Upper lobe of right lung (tissue), 1 donor: ENCODE measurements at regions not wholly inside any gene's neighbourhood (a gene's known extent, or its start where the extent isn't known, plus 50 kb on each side); places are given as distances from the start of the nearest gene placed in this dataset.

Source experiments
- ATAC-seq: fragments of 200-7000 bp; cut with Tn5 transposase; one replicate; pipeline ENCODE4 v1.9.1; 2020; ENCODE audit warnings: mild to moderate bottlenecking, moderate library complexity
- DNase-seq: peaks from one replicate; pipeline ENCODE4 v3.0.0-alpha.2; 2020
- H3K27ac ChIP-seq: fragments of 200-600 bp; one replicate; pipeline ENCODE4 v1.8.0; 2022
- H3K27me3 ChIP-seq: fragments of 200-600 bp; one replicate; pipeline ENCODE4 v1.8.0; 2022; ENCODE audit warnings: mild to moderate bottlenecking
- H3K36me3 ChIP-seq: fragments of 200-600 bp; one replicate; pipeline ENCODE4 v1.8.0; 2022
- H3K4me1 ChIP-seq: fragments of 200-600 bp; one replicate; pipeline ENCODE4 v1.8.0; 2022
- H3K4me3 ChIP-seq: fragments of 200-600 bp; one replicate; pipeline ENCODE4 v1.8.0; 2022; ENCODE audit warnings: mild to moderate bottlenecking
- H3K9me3 ChIP-seq: fragments of 200-600 bp; one replicate; pipeline ENCODE4 v1.8.0; 2022
- intact Hi-C: fragments of 100-400 bp; cut with DNase I; formaldehyde crosslinking; loops from one replicate; pipeline ENCODE4 v1.11.0; 2022
- TF ChIP-seq, protein P1 (sequence below): fragments of 200-600 bp; IDR thresholded peaks from one replicate; pipeline ENCODE4 v1.8.0; 2022; ENCODE audit warnings: antibody characterized with exemption
- donor health status: DM: no; HTN: yes; CAD: no; lungs with severe emphysema.

GRCh38 chr18:78721981-78722380 is 257.6 kb upstream of the SALL3 start:
- Histone ChIP-seq H3K4me1 (no peaks in the 10 kb centered on the region), H3K27ac (no peak overlapping the region), H3K4me3 (no peak overlapping the region), H3K36me3 (no peaks in the 10 kb centered on the region), H3K9me3 (no peaks in the 10 kb centered on the region), H3K27me3 (peaks cover 7% of the 10 kb centered on the region)
- intact Hi-C loops: no loop called here
- TF ChIP-seq, protein P1, sequence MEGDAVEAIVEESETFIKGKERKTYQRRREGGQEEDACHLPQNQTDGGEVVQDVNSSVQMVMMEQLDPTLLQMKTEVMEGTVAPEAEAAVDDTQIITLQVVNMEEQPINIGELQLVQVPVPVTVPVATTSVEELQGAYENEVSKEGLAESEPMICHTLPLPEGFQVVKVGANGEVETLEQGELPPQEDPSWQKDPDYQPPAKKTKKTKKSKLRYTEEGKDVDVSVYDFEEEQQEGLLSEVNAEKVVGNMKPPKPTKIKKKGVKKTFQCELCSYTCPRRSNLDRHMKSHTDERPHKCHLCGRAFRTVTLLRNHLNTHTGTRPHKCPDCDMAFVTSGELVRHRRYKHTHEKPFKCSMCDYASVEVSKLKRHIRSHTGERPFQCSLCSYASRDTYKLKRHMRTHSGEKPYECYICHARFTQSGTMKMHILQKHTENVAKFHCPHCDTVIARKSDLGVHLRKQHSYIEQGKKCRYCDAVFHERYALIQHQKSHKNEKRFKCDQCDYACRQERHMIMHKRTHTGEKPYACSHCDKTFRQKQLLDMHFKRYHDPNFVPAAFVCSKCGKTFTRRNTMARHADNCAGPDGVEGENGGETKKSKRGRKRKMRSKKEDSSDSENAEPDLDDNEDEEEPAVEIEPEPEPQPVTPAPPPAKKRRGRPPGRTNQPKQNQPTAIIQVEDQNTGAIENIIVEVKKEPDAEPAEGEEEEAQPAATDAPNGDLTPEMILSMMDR: no peak
- DNase-seq (no peak), ATAC-seq (no peak)

DNA sequence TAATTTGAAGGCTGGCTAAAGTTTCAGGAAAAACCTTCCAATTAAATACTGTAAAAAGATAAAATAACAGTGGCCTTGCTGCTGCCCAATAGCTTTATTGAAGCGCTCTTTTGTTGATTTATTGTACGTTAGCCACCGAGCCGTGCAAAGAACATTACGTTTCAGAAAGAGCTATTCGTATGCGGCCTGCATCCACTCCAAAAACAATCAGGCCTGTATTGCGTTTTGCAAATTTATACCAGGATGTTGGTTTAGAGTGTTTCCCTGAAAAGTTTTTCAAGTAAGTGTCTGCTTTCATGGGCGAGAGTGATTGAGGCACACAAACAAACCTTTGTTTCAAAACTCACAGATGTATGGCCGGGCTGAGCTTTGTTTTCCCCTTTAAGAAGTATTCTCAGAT is 257.2 kb upstream of the SALL3 start:
- ATAC-seq (no peak), DNase-seq (no peak)
- H3K27ac ChIP-seq: no peak overlapping the region
- TF ChIP-seq, protein P1: no peak
- H3K36me3 ChIP-seq: no peaks in the 10 kb centered on the region
- H3K9me3 ChIP-seq: no peaks in the 10 kb centered on the region
- no peaks in the 10 kb centered on the region for H3K4me1 ChIP-seq
- no peak overlapping the region for H3K4me3 ChIP-seq
- intact Hi-C loops: no loop called here
- H3K27me3 ChIP-seq: peaks cover 7% of the 10 kb centered on the region

- H3K4me3 ChIP-seq: no peak overlapping the region
- intact Hi-C loops: no loop called here
Measured at GRCh38 chr18:78722929-78723710, 256.5 kb upstream of the SALL3 start.

GRCh38 chr18:78724214-78724914 is 255.3 kb upstream of the SALL3 start:
- H3K27me3 ChIP-seq: peaks cover 7% of the 10 kb centered on the region
- no peak overlapping the region for H3K27ac ChIP-seq
- TF ChIP-seq, protein P1: no peak
- ATAC-seq (no peak), DNase-seq (no peak)
- H3K36me3 ChIP-seq: no peaks in the 10 kb centered on the region
- H3K9me3 ChIP-seq: no peaks in the 10 kb centered on the region
- intact Hi-C loops: no loop called here
- no peaks in the 10 kb centered on the region for H3K4me1 ChIP-seq
- H3K4me3 ChIP-seq: no peak overlapping the region

More at GRCh38 chr18:78722929-78723710, 256.5 kb upstream of the SALL3 start:
- H3K36me3 ChIP-seq: no peaks in the 10 kb centered on the region
- no peaks in the 10 kb centered on the region for H3K9me3 ChIP-seq
- ATAC-seq (no peak), DNase-seq (no peak)
- H3K4me1 ChIP-seq: no peaks in the 10 kb centered on the region
- peaks cover 7% of the 10 kb centered on the region for H3K27me3 ChIP-seq
- no peak overlapping the region for H3K27ac ChIP-seq
- TF ChIP-seq, protein P1: no peak

DNA sequence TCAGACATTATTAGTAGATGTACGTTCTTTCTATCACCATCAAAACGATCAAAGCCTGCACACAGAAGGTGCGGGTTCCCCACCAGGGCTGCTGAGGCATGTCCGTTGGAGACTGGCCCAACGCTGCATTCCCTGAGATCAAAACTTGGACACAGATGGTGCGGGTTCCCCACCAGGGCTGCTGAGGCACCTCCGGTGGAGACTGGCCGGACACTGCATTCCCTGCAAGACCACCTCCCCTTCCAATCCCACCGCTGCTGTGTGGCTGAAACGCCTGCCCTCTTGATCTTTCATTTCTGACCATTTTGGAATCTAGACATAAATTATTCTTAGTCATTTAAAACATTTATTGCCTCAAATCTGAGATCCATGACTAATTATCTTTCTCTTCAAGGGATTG is 254.2 kb upstream of the SALL3 start:
- ATAC-seq (no peak), DNase-seq (peak; percentile 33)
- Histone ChIP-seq H3K9me3 (no peaks in the 10 kb centered on the region), H3K27me3 (peaks cover 7% of the 10 kb centered on the region), H3K27ac (no peak overlapping the region), H3K4me3 (no peak overlapping the region), H3K36me3 (no peaks in the 10 kb centered on the region), H3K4me1 (no peaks in the 10 kb centered on the region)
- TF ChIP-seq, protein P1: no peak
- intact Hi-C loops: no loop called here
